Testis (tissue), 2 donors: ENCODE measurements at regions not wholly inside any gene's neighbourhood (a gene's known extent, or its start where the extent isn't known, plus 50 kb on each side); places are given as distances from the start of the nearest gene placed in this dataset.
"Not testable (repeated sequence)": the region's sequence is repeated elsewhere in the genome, so short reads cannot be mapped to it uniquely, and the experiment has no call there.

Source experiments
- DNase-seq: peaks from one replicate; pipeline ENCODE4 v3.0.0-alpha.2; 2019
- H3K27ac ChIP-seq, 2 donors: fragments of 200-600 bp; sonication (generic); one replicate each; pipeline ENCODE4 v1.5.1; 2019
- H3K27me3 ChIP-seq: fragments of 200-600 bp; sonication (generic); one replicate; pipeline ENCODE4 v1.5.1; 2019
- H3K36me3 ChIP-seq: fragments of 200-600 bp; sonication (generic); one replicate; pipeline ENCODE4 v1.5.1; 2017; ENCODE audit warnings: low read depth; ENCODE audit errors: missing control alignments
- H3K4me1 ChIP-seq: fragments of 200-600 bp; sonication (generic); one replicate; pipeline ENCODE4 v1.5.1; 2019
- H3K4me3 ChIP-seq, 2 donors: fragments of 200-600 bp; sonication (generic); one replicate each; pipeline ENCODE4 v1.5.1; 2017 to 2019
- H3K9me3 ChIP-seq: fragments of 200-600 bp; sonication (generic); one replicate; pipeline ENCODE4 v1.5.1; 2017
- WGBS, 2 donors: methylation state at CpG; one replicate each; pipeline ENCODE4 v1.1.5; 2018; 5-methylcytosine and 5-hydroxymethylcytosine counted together
- intact Hi-C: fragments of 100-400 bp; cut with DNase I; formaldehyde crosslinking; loops from one replicate; pipeline ENCODE4 v1.15.1; 2023; ENCODE audit warnings: low total_unique reads

- WGBS, 2 donors = 34 to 72% methylated on average over 28 to 45 of the region's 51 CpGs
- intact Hi-C loops, H3K9me3 ChIP-seq, DNase-seq, H3K27ac ChIP-seq, H3K4me1 ChIP-seq, H3K36me3 ChIP-seq, H3K27me3 ChIP-seq, H3K4me3 ChIP-seq: not testable (repeated sequence)
Measured at GRCh38 chr9:42288002-42288864, 104.8 kb downstream of the SPATA31A6 start.

- H3K9me3 ChIP-seq, DNase-seq, H3K36me3 ChIP-seq, H3K27me3 ChIP-seq, intact Hi-C loops, H3K27ac ChIP-seq, H3K4me3 ChIP-seq, H3K4me1 ChIP-seq: not testable (repeated sequence)
- 65 to 78% methylated on average over 5 to 8 of the region's 11 CpGs for WGBS, 2 donors
Measured at GRCh38 chr9:42288865-42289229, 105.4 kb downstream of the SPATA31A6 start.

- H3K9me3 ChIP-seq, intact Hi-C loops, H3K36me3 ChIP-seq, H3K4me1 ChIP-seq, DNase-seq, H3K4me3 ChIP-seq, H3K27ac ChIP-seq, H3K27me3 ChIP-seq: not testable (repeated sequence)
Measured at GRCh38 chr9:42300124-42300523, 116.7 kb downstream of the SPATA31A6 start.

GRCh38 chr9:42306625-42307024 is 123.2 kb downstream of the SPATA31A6 start:
- H3K4me3 ChIP-seq, H3K27ac ChIP-seq, H3K27me3 ChIP-seq, H3K4me1 ChIP-seq, H3K9me3 ChIP-seq, DNase-seq, intact Hi-C loops, H3K36me3 ChIP-seq: not testable (repeated sequence)
- WGBS, 2 donors = 53 to 65% methylated on average over 2 of the region's 2 CpGs

GRCh38 chr9:42307449-42307848 is 124.0 kb downstream of the SPATA31A6 start:
- intact Hi-C loops = not testable (repeated sequence)

GRCh38 chr9:42310972-42311371 is 127.5 kb downstream of the SPATA31A6 start:
- 19 to 28% methylated on average over 2 of the region's 2 CpGs for WGBS, 2 donors

More at GRCh38 chr9:42307449-42307848, 124.0 kb downstream of the SPATA31A6 start:
- WGBS, 2 donors = 21 to 29% methylated on average over 2 of the region's 2 CpGs
- DNase-seq, H3K27me3 ChIP-seq, H3K36me3 ChIP-seq, H3K4me1 ChIP-seq, H3K4me3 ChIP-seq, H3K9me3 ChIP-seq, H3K27ac ChIP-seq: not testable (repeated sequence)

GRCh38 chr9:42316026-42316425 is 132.6 kb downstream of the SPATA31A6 start:
- H3K27ac ChIP-seq, H3K27me3 ChIP-seq, intact Hi-C loops, H3K4me3 ChIP-seq, H3K4me1 ChIP-seq, H3K36me3 ChIP-seq, H3K9me3 ChIP-seq, DNase-seq: not testable (repeated sequence)
- 92 to 94% methylated on average over 5 of the region's 5 CpGs for WGBS, 2 donors

More at GRCh38 chr9:42310972-42311371, 127.5 kb downstream of the SPATA31A6 start:
- intact Hi-C loops, H3K27ac ChIP-seq, H3K4me1 ChIP-seq, H3K36me3 ChIP-seq, DNase-seq, H3K4me3 ChIP-seq, H3K9me3 ChIP-seq, H3K27me3 ChIP-seq: not testable (repeated sequence)

- H3K27ac ChIP-seq, intact Hi-C loops, H3K36me3 ChIP-seq, H3K4me3 ChIP-seq, H3K9me3 ChIP-seq, DNase-seq, H3K27me3 ChIP-seq, H3K4me1 ChIP-seq: not testable (repeated sequence)
- WGBS, 2 donors = 37 to 74% methylated on average over 3 of the region's 3 CpGs
Measured at GRCh38 chr9:42317677-42318076, 134.2 kb downstream of the SPATA31A6 start.

GRCh38 chr9:42323084-42323809 is 139.8 kb downstream of the SPATA31A6 start:
- H3K27ac ChIP-seq, H3K4me1 ChIP-seq, H3K4me3 ChIP-seq, H3K9me3 ChIP-seq, H3K36me3 ChIP-seq, intact Hi-C loops, DNase-seq, H3K27me3 ChIP-seq: not testable (repeated sequence)
- 42 to 50% methylated on average over 7 of the region's 7 CpGs for WGBS, 2 donors

GRCh38 chr9:42325142-42325541 is 141.7 kb downstream of the SPATA31A6 start:
- intact Hi-C loops, H3K27me3 ChIP-seq, H3K4me3 ChIP-seq, DNase-seq, H3K9me3 ChIP-seq, H3K27ac ChIP-seq, H3K4me1 ChIP-seq, H3K36me3 ChIP-seq: not testable (repeated sequence)

- 75 to 84% methylated on average over 2 of the region's 2 CpGs for WGBS, 2 donors
- intact Hi-C loops = not testable (repeated sequence)
Measured at GRCh38 chr9:42325561-42325960, 142.1 kb downstream of the SPATA31A6 start.

GRCh38 chr9:42326482-42326881 is 143.0 kb downstream of the SPATA31A6 start:
- H3K4me3 ChIP-seq, H3K27ac ChIP-seq, intact Hi-C loops, H3K9me3 ChIP-seq, DNase-seq, H3K4me1 ChIP-seq, H3K27me3 ChIP-seq, H3K36me3 ChIP-seq: not testable (repeated sequence)
- 75 to 94% methylated on average over 2 of the region's 2 CpGs for WGBS, 2 donors

More at GRCh38 chr9:42325561-42325960, 142.1 kb downstream of the SPATA31A6 start:
- H3K9me3 ChIP-seq, H3K36me3 ChIP-seq, DNase-seq, H3K27me3 ChIP-seq, H3K4me1 ChIP-seq, H3K4me3 ChIP-seq, H3K27ac ChIP-seq: not testable (repeated sequence)
